HCT116 (cell line): ENCODE measurements at regions not wholly inside any gene's neighbourhood (a gene's known extent, or its start where the extent isn't known, plus 50 kb on each side); places are given as distances from the start of the nearest gene placed in this dataset.

ENCODE experiments used
- POLR2A ChIP-seq: IDR thresholded peaks from 2 replicates; pipeline ENCODE4 v1.7.0; 2011; ENCODE audit warnings: borderline replicate concordance; ENCODE audit not compliant: insufficient read depth, insufficient read length; ENCODE audit errors: extremely low read depth
- POLR2AphosphoS5 ChIP-seq: IDR thresholded peaks from 2 replicates; pipeline ENCODE4 v1.6.1; 2011; ENCODE audit warnings: mild to moderate bottlenecking, low read depth, low read length, moderate library complexity
- TF ChIP-seq, protein P1 (sequence below): IDR thresholded peaks from 2 replicates; pipeline ENCODE4 v1.6.1; 2011; ENCODE audit warnings: mild to moderate bottlenecking, low read length, moderate library complexity; ENCODE audit not compliant: insufficient replicate concordance; ENCODE audit errors: extremely low read depth
- TF ChIP-seq, protein P2 (sequence below), 3 experiments: fragments of 200-600 bp in 1 of 3; sonication (generic) in 1 of 3; IDR thresholded peaks in 2 of 3; conservative IDR thresholded peaks in 1 of 3; 2 replicates each; pipeline ENCODE4 v1.5.1; 2012 to 2017; ENCODE audit warnings: low read depth in 2 of 3, low read length in 2 of 3, antibody characterized with exemption in 1 of 3, borderline replicate concordance in 1 of 3, control low read depth in 1 of 3, mild to moderate bottlenecking in 1 of 3, mixed read lengths in 1 of 3, mixed run types in 1 of 3, moderate library complexity in 1 of 3; ENCODE audit not compliant: insufficient read depth in 1 of 3

DNA sequence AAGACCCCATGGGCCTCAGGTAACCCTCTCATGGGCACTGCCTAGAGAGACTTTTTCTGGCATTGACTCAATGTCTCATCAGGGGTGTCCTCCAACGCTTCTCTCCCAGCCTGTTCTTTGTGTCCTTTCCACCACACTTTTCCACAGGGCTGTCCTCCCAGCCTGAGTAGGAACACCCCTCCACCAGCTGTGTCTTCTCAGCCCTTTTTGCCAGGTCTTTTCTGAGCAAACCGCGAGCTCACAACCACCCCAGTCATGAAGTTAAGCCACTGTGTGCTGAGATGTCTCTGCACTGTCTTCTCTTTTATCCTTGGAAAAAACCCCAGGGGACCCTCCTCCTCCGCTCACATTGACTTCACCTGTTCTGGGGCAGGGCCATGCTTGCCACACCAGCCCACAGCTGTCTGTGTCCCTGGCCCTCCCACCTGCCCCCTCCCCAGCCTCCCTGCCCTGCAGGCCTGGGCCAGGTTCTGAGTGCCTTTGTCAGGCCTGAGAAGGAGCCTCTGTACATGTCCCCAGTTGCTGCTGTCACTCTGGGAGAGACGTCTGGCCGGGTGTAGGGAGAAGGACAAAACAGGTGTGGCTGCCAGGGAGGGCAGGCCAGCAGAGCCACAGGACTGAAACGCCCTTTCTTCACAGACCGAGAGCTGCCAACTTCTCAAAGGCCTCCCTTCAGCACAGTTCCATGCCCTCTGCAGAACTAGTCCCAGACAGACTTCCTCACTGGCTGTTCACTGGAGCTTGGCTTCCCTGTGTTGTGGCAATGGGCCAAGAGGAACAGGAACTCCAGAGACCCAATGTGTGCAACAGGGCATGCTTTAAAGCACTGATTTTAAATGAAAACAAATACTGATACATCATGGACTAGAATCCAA, 50.5 kb upstream of the PNMA1 start:
- TF ChIP-seq, protein P1, sequence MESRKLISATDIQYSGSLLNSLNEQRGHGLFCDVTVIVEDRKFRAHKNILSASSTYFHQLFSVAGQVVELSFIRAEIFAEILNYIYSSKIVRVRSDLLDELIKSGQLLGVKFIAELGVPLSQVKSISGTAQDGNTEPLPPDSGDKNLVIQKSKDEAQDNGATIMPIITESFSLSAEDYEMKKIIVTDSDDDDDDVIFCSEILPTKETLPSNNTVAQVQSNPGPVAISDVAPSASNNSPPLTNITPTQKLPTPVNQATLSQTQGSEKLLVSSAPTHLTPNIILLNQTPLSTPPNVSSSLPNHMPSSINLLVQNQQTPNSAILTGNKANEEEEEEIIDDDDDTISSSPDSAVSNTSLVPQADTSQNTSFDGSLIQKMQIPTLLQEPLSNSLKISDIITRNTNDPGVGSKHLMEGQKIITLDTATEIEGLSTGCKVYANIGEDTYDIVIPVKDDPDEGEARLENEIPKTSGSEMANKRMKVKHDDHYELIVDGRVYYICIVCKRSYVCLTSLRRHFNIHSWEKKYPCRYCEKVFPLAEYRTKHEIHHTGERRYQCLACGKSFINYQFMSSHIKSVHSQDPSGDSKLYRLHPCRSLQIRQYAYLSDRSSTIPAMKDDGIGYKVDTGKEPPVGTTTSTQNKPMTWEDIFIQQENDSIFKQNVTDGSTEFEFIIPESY, result no peak
- TF ChIP-seq POLR2A, result no peak
- TF ChIP-seq, protein P2, sequence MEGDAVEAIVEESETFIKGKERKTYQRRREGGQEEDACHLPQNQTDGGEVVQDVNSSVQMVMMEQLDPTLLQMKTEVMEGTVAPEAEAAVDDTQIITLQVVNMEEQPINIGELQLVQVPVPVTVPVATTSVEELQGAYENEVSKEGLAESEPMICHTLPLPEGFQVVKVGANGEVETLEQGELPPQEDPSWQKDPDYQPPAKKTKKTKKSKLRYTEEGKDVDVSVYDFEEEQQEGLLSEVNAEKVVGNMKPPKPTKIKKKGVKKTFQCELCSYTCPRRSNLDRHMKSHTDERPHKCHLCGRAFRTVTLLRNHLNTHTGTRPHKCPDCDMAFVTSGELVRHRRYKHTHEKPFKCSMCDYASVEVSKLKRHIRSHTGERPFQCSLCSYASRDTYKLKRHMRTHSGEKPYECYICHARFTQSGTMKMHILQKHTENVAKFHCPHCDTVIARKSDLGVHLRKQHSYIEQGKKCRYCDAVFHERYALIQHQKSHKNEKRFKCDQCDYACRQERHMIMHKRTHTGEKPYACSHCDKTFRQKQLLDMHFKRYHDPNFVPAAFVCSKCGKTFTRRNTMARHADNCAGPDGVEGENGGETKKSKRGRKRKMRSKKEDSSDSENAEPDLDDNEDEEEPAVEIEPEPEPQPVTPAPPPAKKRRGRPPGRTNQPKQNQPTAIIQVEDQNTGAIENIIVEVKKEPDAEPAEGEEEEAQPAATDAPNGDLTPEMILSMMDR (IDR thresholded peaks at IDR 0.05 in 2 of 3, conservative IDR thresholded peaks at IDR 0.05 in 1 of 3; ENCODE audit: borderline replicate concordance in 1 of 3, insufficient read depth in 1 of 3, low read depth in 2 of 3, low read length in 2 of 3), result no peak
- TF ChIP-seq POLR2AphosphoS5, result no peak
